ENCODE measurements at regions not wholly inside any gene's neighbourhood (a gene's known extent, or its start where the extent isn't known, plus 50 kb on each side); places are given as distances from the start of the nearest gene placed in this dataset.

- no peak for TF ChIP-seq CTCF (IDR thresholded peaks at IDR 0.05)
- TF ChIP-seq ZFX (IDR thresholded peaks at IDR 0.05; ENCODE audit: borderline replicate concordance) = no peak
Observed at GRCh38 chr14:83419420-83419819, 1885.8 kb upstream of the SEL1L start.

Measured in 22Rv1 (cell line).